GM18520 (cell line): ENCODE measurements at regions not wholly inside any gene's neighbourhood (a gene's known extent, or its start where the extent isn't known, plus 50 kb on each side); places are given as distances from the start of the nearest gene placed in this dataset.
"Not testable (repeated sequence)": the region's sequence is repeated elsewhere in the genome, so short reads cannot be mapped to it uniquely, and the experiment has no call there.

ENCODE experiments used
- ATAC-seq: cut with Tn5 transposase; IDR thresholded peaks from one replicate; pipeline ENCODE4 v1.9.1; 2021; ENCODE audit not compliant: unreplicated experiment

GRCh38 chr10:85284778-85285770 lies 956.7 kb downstream of the CCSER2 start:
- ATAC-seq, result no peak

GRCh38 chr10:85293483-85293882 lies 965.1 kb downstream of the CCSER2 start:
- no peak for ATAC-seq

- no peak for ATAC-seq
Measured at GRCh38 chr10:85311613-85312337, 983.4 kb downstream of the CCSER2 start.

GRCh38 chr10:85315657-85316056 lies 987.3 kb downstream of the CCSER2 start:
- no peak for ATAC-seq

GRCh38 chr10:85316276-85316675 lies 987.9 kb downstream of the CCSER2 start:
- ATAC-seq, result no peak

GRCh38 chr10:85317827-85318226 lies 989.4 kb downstream of the CCSER2 start:
- ATAC-seq, result no peak

GRCh38 chr10:85318809-85319807 lies 990.7 kb downstream of the CCSER2 start:
- no peak for ATAC-seq

GRCh38 chr10:85319826-85320225 lies 991.4 kb downstream of the CCSER2 start:
- no peak for ATAC-seq

- ATAC-seq, result no peak
Measured at GRCh38 chr10:85333594-85333993, 1005.2 kb downstream of the CCSER2 start.

GRCh38 chr10:85362401-85362800 lies 1004.2 kb downstream of the GRID1 start:
- no peak for ATAC-seq

GRCh38 chr10:85377029-85377806 lies 989.4 kb downstream of the GRID1 start:
- no peak for ATAC-seq

- ATAC-seq, result no peak
Measured at GRCh38 chr10:85379338-85379737, 987.3 kb downstream of the GRID1 start.

GRCh38 chr10:85400981-85401695 lies 965.5 kb downstream of the GRID1 start:
- ATAC-seq, result no peak

- no peak for ATAC-seq
Measured at GRCh38 chr10:85402541-85402940, 964.1 kb downstream of the GRID1 start.

GRCh38 chr10:85407088-85407487 lies 959.5 kb downstream of the GRID1 start:
- ATAC-seq, result no peak

- no peak for ATAC-seq
Measured at GRCh38 chr10:85408388-85408787, 958.2 kb downstream of the GRID1 start.

GRCh38 chr10:85410586-85410985 lies 956.0 kb downstream of the GRID1 start:
- not testable (repeated sequence) for ATAC-seq

- no peak for ATAC-seq
Measured at GRCh38 chr10:85413570-85413969, 953.0 kb downstream of the GRID1 start.

GRCh38 chr10:85420501-85421191 lies 945.9 kb downstream of the GRID1 start:
- ATAC-seq, result no peak
